B cell (primary cell): ENCODE measurements at regions not wholly inside any gene's neighbourhood (a gene's known extent, or its start where the extent isn't known, plus 50 kb on each side); places are given as distances from the start of the nearest gene placed in this dataset.

ENCODE experiments used
- ATAC-seq: fragments of 200-7000 bp; cut with Tn5 transposase; one replicate; pipeline ENCODE4 v1.10.0; 2021; ENCODE audit warnings: low read depth, mild to moderate bottlenecking, moderate number of reproducible peaks, moderate library complexity
- CTCF ChIA-PET: fragments of 350-600 bp; sonication (Branson Sonifier 250); formaldehyde crosslinking; loops from one replicate; lab custom pipeline; 2021; ENCODE audit warnings: antibody characterized with exemption, inconsistent platforms; lab: Charles Lee
- POLR2A ChIA-PET: fragments of 350-600 bp; sonication (Branson Sonifier 250); formaldehyde crosslinking; loops from one replicate; lab custom pipeline; 2021; ENCODE audit warnings: antibody characterized with exemption; lab: Charles Lee
- DNase-seq: peaks from one replicate; pipeline ENCODE4 v3.0.0; 2013
- H2AFZ ChIP-seq: 2 replicates; pipeline ENCODE4 v1.6.1; 2012; ENCODE audit warnings: mild to moderate bottlenecking, low read depth, low read length; ENCODE audit not compliant: insufficient read depth, poor library complexity, severe bottlenecking
- H3K27ac ChIP-seq, 2 donors: 1 replicate in 1 of 2; 2 replicates in 1 of 2; pipeline ENCODE4 v1.5.1; 2012 to 2013; ENCODE audit warnings: low read length in 2 of 2, mild to moderate bottlenecking in 2 of 2, moderate library complexity in 1 of 2
- H3K27me3 ChIP-seq, 4 experiments: fragments of 200-600 bp in 1 of 4; sonication (generic) in 1 of 4; replicated peaks in 1 of 4; 1 replicate in 2 of 4; 2 replicates in 2 of 4; pipeline versions ENCODE4 v1.6.1 to v1.7.0; 2013 to 2016; ENCODE audit warnings: low read length in 3 of 4, mild to moderate bottlenecking in 2 of 4, mixed read lengths in 1 of 4, moderate library complexity in 1 of 4; ENCODE audit not compliant: insufficient read depth in 4 of 4, control insufficient read depth in 3 of 4; ENCODE audit errors: control extremely low read depth in 1 of 4
- H3K36me3 ChIP-seq, 2 experiments: replicated peaks in 1 of 2; 1 replicate in 1 of 2; 2 replicates in 1 of 2; pipeline versions ENCODE4 v1.6.1 to v1.7.1; 2013; ENCODE audit warnings: low read length in 1 of 2; ENCODE audit not compliant: insufficient read depth in 2 of 2, control insufficient read depth in 1 of 2; ENCODE audit errors: control extremely low read depth in 1 of 2, extremely low read depth in 1 of 2
- H3K4me1 ChIP-seq, 2 donors: fragments of 200-600 bp in 1 of 2; sonication (generic) in 1 of 2; 1 replicate in 1 of 2; 2 replicates in 1 of 2; pipeline versions ENCODE4 v1.5.1 to v1.6.1; 2013 to 2017; ENCODE audit warnings: low read length in 2 of 2; ENCODE audit not compliant: control insufficient read depth in 2 of 2, insufficient read depth in 2 of 2
- H3K4me2 ChIP-seq: replicated peaks from 2 replicates; pipeline ENCODE3; 2012; ENCODE audit warnings: mild to moderate bottlenecking, low read depth, low read length; ENCODE audit not compliant: poor library complexity, severe bottlenecking
- H3K4me3 ChIP-seq, 5 experiments: fragments of 200-600 bp in 1 of 5; sonication (generic) in 1 of 5; 1 replicate in 3 of 5; 2 replicates in 2 of 5; pipeline versions ENCODE4 v1.5.1 to v1.7.0; 2011 to 2016; ENCODE audit warnings: low read length in 4 of 5, mild to moderate bottlenecking in 4 of 5, low read depth in 2 of 5, control low read depth in 1 of 5, moderate library complexity in 1 of 5; ENCODE audit not compliant: insufficient read depth in 1 of 5; ENCODE audit errors: control extremely low read depth in 1 of 5, extremely low read depth in 1 of 5
- H3K79me2 ChIP-seq: fragments of 200-600 bp; sonication (generic); one replicate; pipeline ENCODE4 v1.6.0; 2016; ENCODE audit warnings: low read length; ENCODE audit not compliant: control insufficient read depth, insufficient read depth
- H3K9ac ChIP-seq: fragments of 200-600 bp; sonication (generic); 2 replicates; pipeline ENCODE4 v1.6.1; 2017; ENCODE audit warnings: mild to moderate bottlenecking, low read length, moderate library complexity
- H3K9me3 ChIP-seq, 3 donors: one replicate each; pipeline versions ENCODE4 v1.6.1 to v1.7.1; 2013; ENCODE audit warnings: low read length in 2 of 3; ENCODE audit not compliant: control insufficient read depth in 2 of 3, insufficient read depth in 1 of 3; ENCODE audit errors: control extremely low read depth in 1 of 3
- H4K20me1 ChIP-seq: 2 replicates; pipeline ENCODE4 v1.6.0; 2012; ENCODE audit warnings: mild to moderate bottlenecking, low read length; ENCODE audit not compliant: insufficient read depth, control insufficient read depth, poor library complexity, severe bottlenecking
- H3K27ac Mint-ChIP-seq: one replicate; pipeline ENCODE4 v1.8.0; 2021; ENCODE audit warnings: mixed read lengths
- H3K27me3 Mint-ChIP-seq: one replicate; pipeline ENCODE4 v1.8.0; 2021; ENCODE audit warnings: mixed read lengths
- H3K4me1 Mint-ChIP-seq: one replicate; pipeline ENCODE4 v1.8.0; 2021; ENCODE audit warnings: mixed read lengths
- H3K4me3 Mint-ChIP-seq: one replicate; pipeline ENCODE4 v1.8.0; 2021; ENCODE audit warnings: mixed read lengths
- H3K9me3 Mint-ChIP-seq: one replicate; pipeline ENCODE4 v1.8.0; 2022; ENCODE audit warnings: mixed read lengths; ENCODE audit not compliant: insufficient read depth
- CTCF ChIP-seq: fragments of 200-600 bp; IDR thresholded peaks from one replicate; pipeline ENCODE4 v1.8.0; 2022; ENCODE audit warnings: antibody characterized with exemption, mild to moderate bottlenecking
- EZH2 ChIP-seq: IDR thresholded peaks from 2 replicates; pipeline ENCODE4 v1.6.1; 2012; ENCODE audit warnings: borderline replicate concordance, low read depth, mild to moderate bottlenecking, moderate library complexity, low read length; ENCODE audit not compliant: insufficient read depth, poor library complexity, severe bottlenecking
- WGBS: methylation state at CpG from one replicate; pipeline ENCODE4 v1.1.5; 2013; ENCODE audit warnings: missing lambda C conversion rate; ENCODE audit not compliant: insufficient coverage; 5-methylcytosine and 5-hydroxymethylcytosine counted together
- intact Hi-C: fragments of 100-400 bp; cut with micrococcal nuclease; formaldehyde crosslinking; loops from one replicate; pipeline ENCODE4 v1.10.0; 2022

- peak overlapping the region; percentile 59 for H2AFZ ChIP-seq
- no peaks in the 10 kb centered on the region for H3K79me2 ChIP-seq
- H3K4me2 ChIP-seq = peak overlapping the region; percentile 53
- peak overlapping the region in 2 of 5 experiments; percentile 2 to 13 for H3K4me3 ChIP-seq
- H3K27me3 ChIP-seq = no peaks in the 10 kb centered on the region
- peaks cover 20% of the 10 kb centered on the region for H3K4me1 Mint-ChIP-seq
- ChIA-PET CTCF (interaction anchor here (0.8 kb wide), 1 partner anchor 547 kb away, joined by 4 read pairs; no protein-coding TSS in a partner anchor), POLR2A (interaction anchor here (0.6 kb wide), 1 partner anchor 14 kb away, joined by 3 read pairs; no protein-coding TSS in a partner anchor)
- peak overlapping the region; percentile 16 for H3K9ac ChIP-seq
- H3K36me3 ChIP-seq = no peaks in the 10 kb centered on the region
- H3K27ac ChIP-seq = peak overlapping the region; percentile 35 to 39
- H3K27me3 Mint-ChIP-seq = no peaks in the 10 kb centered on the region
- H3K4me3 Mint-ChIP-seq = peak overlapping the region; percentile 27
- H3K4me1 ChIP-seq = peaks cover 14 to 17% of the 10 kb centered on the region in 2 donors
- TF ChIP-seq CTCF = no peak
- TF ChIP-seq EZH2 = no peak
- intact Hi-C loops = no loop called here
- ATAC-seq (peak; percentile 28), DNase-seq (peak; percentile 33)
- no peaks in the 10 kb centered on the region for H3K9me3 Mint-ChIP-seq
- no peaks in the 10 kb centered on the region for H3K9me3 ChIP-seq
- 0% methylated on average over 4 of the region's 7 CpGs for WGBS
- no peaks in the 10 kb centered on the region for H4K20me1 ChIP-seq
- H3K27ac Mint-ChIP-seq = peak overlapping the region; percentile 0
These were observed 545.8 kb upstream of the CITED2 start for GRCh38 chr6:139920027-139920775.
